GM12878 (cell line): ENCODE measurements at regions not wholly inside any gene's neighbourhood (a gene's known extent, or its start where the extent isn't known, plus 50 kb on each side); places are given as distances from the start of the nearest gene placed in this dataset.

Experiments
- ATAC-seq: fragments of 200-7000 bp; cut with Tn5 transposase; 3 replicates; pipeline ENCODE4 v1.9.1; 2020; ENCODE audit warnings: mild to moderate bottlenecking, moderate library complexity
- BruUV-seq: library from RNA; stranded (reverse); fragments of 400-500 nt; replicated peaks from 2 replicates; lab custom pipeline; 2021; lab: Mats Ljungman, UMichigan
- CTCF ChIA-PET: fragments of 300-600 bp; sonication (Branson Sonifier 250); formaldehyde crosslinking; extraction: SDS; loops from one replicate; lab custom pipeline; 2021; ENCODE audit warnings: inconsistent platforms; lab: Yijun Ruan, JAX
- POLR2A ChIA-PET: fragments of 350-600 bp; formaldehyde crosslinking; extraction: SDS; loops from one replicate; lab custom pipeline; 2021; ENCODE audit warnings: inconsistent platforms; lab: Charles Lee
- RAD21 ChIA-PET: fragments of 300-600 bp; sonication (Branson Sonifier 250); formaldehyde crosslinking; loops from one replicate; lab custom pipeline; 2023; ENCODE audit warnings: antibody characterized with exemption; ENCODE audit not compliant: unreplicated experiment; lab: Charles Lee
- SMC1A ChIA-PET: fragments of 300-600 bp; sonication (Branson Sonifier 250); formaldehyde crosslinking; loops from one replicate; lab custom pipeline; 2023; ENCODE audit not compliant: unreplicated experiment, uncharacterized antibody; lab: Charles Lee
- DNase-seq: peaks from one replicate; pipeline ENCODE4 v3.0.0-alpha.2; 2011; ENCODE audit warnings: low read depth, low spot score
- FAIRE-seq: peaks from 3 replicates; lab custom pipeline; 2011; peaks lifted over from hg19 to GRCh38; lab: Jason Lieb, UNC
- H2AFZ ChIP-seq: 2 replicates; pipeline ENCODE4 v1.6.0; 2011; ENCODE audit warnings: low read depth, low read length, control low read depth; ENCODE audit not compliant: control insufficient read depth
- H3K27ac ChIP-seq: 2 replicates; pipeline ENCODE4 v1.5.1; 2011; ENCODE audit warnings: control low read depth; ENCODE audit not compliant: control insufficient read depth, insufficient read depth
- H3K27me3 ChIP-seq, 2 experiments: replicated peaks in 1 of 2; 2 replicates each; pipeline versions ENCODE4 v1.6.0 to v1.6.1; 2011; ENCODE audit warnings: low read length in 1 of 2; ENCODE audit not compliant: control insufficient read depth in 2 of 2, insufficient read depth in 2 of 2
- H3K36me3 ChIP-seq, 2 experiments: 2 replicates each; pipeline ENCODE4 v1.5.1; 2011; ENCODE audit warnings: low read length in 1 of 2; ENCODE audit not compliant: control insufficient read depth in 2 of 2, insufficient read depth in 2 of 2
- H3K4me1 ChIP-seq: 2 replicates; pipeline ENCODE4 v1.6.1; 2011; ENCODE audit warnings: mild to moderate bottlenecking, low read length, moderate library complexity, mixed read lengths; ENCODE audit not compliant: control insufficient read depth, insufficient read depth
- H3K4me2 ChIP-seq: 2 replicates; pipeline ENCODE4 v1.6.0; 2011; ENCODE audit warnings: control low read depth; ENCODE audit not compliant: control insufficient read depth, insufficient read depth
- H3K4me3 ChIP-seq: fragments of 200-600 bp; sonication (generic); 2 replicates; pipeline ENCODE4 v1.5.1; 2016
- H3K79me2 ChIP-seq: 2 replicates; pipeline ENCODE4 v1.6.0; 2011; ENCODE audit warnings: low read length; ENCODE audit not compliant: control insufficient read depth, insufficient read depth
- H3K9ac ChIP-seq: 2 replicates; pipeline ENCODE4 v1.8.0; 2011; ENCODE audit warnings: low read length, control low read depth, mixed read lengths; ENCODE audit not compliant: control insufficient read depth, insufficient read depth
- H3K9me3 ChIP-seq: replicated peaks from 3 replicates; pipeline ENCODE4 v1.5.1; 2011; ENCODE audit warnings: mild to moderate bottlenecking, low read length; ENCODE audit not compliant: control insufficient read depth, insufficient read depth
- H4K20me1 ChIP-seq: 2 replicates; pipeline ENCODE4 v1.6.0; 2011; ENCODE audit not compliant: control insufficient read depth, insufficient read depth
- ATF7 ChIP-seq: fragments of 450-650 bp; IDR thresholded peaks from 2 replicates; pipeline ENCODE4 v1.6.1; 2016; ENCODE audit warnings: low read depth, mild to moderate bottlenecking
- BHLHE40 ChIP-seq, 2 experiments: fragments of 450-650 bp in 1 of 2; IDR thresholded peaks; 2 replicates each; pipeline ENCODE4 v1.6.1; 2011 to 2017; ENCODE audit warnings: low read depth in 2 of 2, borderline replicate concordance in 1 of 2, improper control_type of control experiment in 1 of 2, low read length in 1 of 2, mild to moderate bottlenecking in 1 of 2
- ETV6 ChIP-seq, 2 experiments: fragments of 450-650 bp in 1 of 2; IDR thresholded peaks in 1 of 2; conservative IDR thresholded peaks in 1 of 2; 2 replicates each; pipeline ENCODE4 v1.6.1; 2014; ENCODE audit warnings: antibody characterized with exemption in 1 of 2, borderline replicate concordance in 1 of 2, low read depth in 1 of 2, mild to moderate bottlenecking in 1 of 2, moderate library complexity in 1 of 2
- GATAD2B ChIP-seq: fragments of 450-650 bp; conservative IDR thresholded peaks from 2 replicates; pipeline ENCODE4 v1.6.1; 2017; ENCODE audit warnings: low read depth, mild to moderate bottlenecking, moderate library complexity
- HCFC1 ChIP-seq: fragments of 150-350 bp; IDR thresholded peaks from 2 replicates; pipeline ENCODE4 v1.6.1; 2014; ENCODE audit warnings: low read length
- IKZF2 ChIP-seq, 2 experiments: fragments of 450-650 bp; IDR thresholded peaks; 2 replicates each; pipeline ENCODE4 v1.6.1; 2017; ENCODE audit warnings: mild to moderate bottlenecking in 2 of 2, moderate library complexity in 2 of 2
- JUNB ChIP-seq: IDR thresholded peaks from 2 replicates; pipeline ENCODE4 v1.6.1; 2016; ENCODE audit warnings: antibody characterized with exemption, mild to moderate bottlenecking
- JUND ChIP-seq: IDR thresholded peaks from 2 replicates; pipeline ENCODE4 v1.6.1; 2012; ENCODE audit warnings: low read depth, mild to moderate bottlenecking, low read length, improper control_type of control experiment, moderate library complexity
- LARP7 ChIP-seq: fragments of 450-650 bp; IDR thresholded peaks from 2 replicates; pipeline ENCODE4 v1.6.1; 2017; ENCODE audit warnings: mild to moderate bottlenecking
- NKRF ChIP-seq: fragments of 450-650 bp; conservative IDR thresholded peaks from 2 replicates; pipeline ENCODE4 v1.6.1; 2017; ENCODE audit warnings: mild to moderate bottlenecking, moderate library complexity
- PRDM15 ChIP-seq: fragments of 450-650 bp; formaldehyde crosslinking; IDR thresholded peaks from 2 replicates; pipeline ENCODE4 v1.4.0; 2020; ENCODE audit warnings: mild to moderate bottlenecking, moderate library complexity
- SIN3A ChIP-seq: IDR thresholded peaks from 2 replicates; pipeline ENCODE4 v1.6.1; 2012; ENCODE audit warnings: low read depth, low read length, improper control_type of control experiment
- YY1 ChIP-seq: IDR thresholded peaks from 2 replicates; pipeline ENCODE4 v1.6.1; 2011; ENCODE audit warnings: low read depth, mild to moderate bottlenecking, low read length
- ZBTB40 ChIP-seq: fragments of 450-650 bp; IDR thresholded peaks from 2 replicates; pipeline ENCODE4 v1.6.1; 2016; ENCODE audit warnings: mild to moderate bottlenecking, moderate library complexity, borderline replicate concordance
- in situ Hi-C: fragments of 300-500 bp; cut with MboI; formaldehyde crosslinking; loops from 9 replicates; pipeline ENCODE4 v1.14.3; 2018; ENCODE audit warnings: mixed read lengths
- intact Hi-C: fragments of 100-400 bp; cut with micrococcal nuclease; formaldehyde crosslinking; loops from one replicate; pipeline ENCODE4 v1.14.2; 2022; ENCODE audit not compliant: unreplicated experiment

GRCh38 chr9:75541734-75542133, 348.7 kb upstream of the PCSK5 start (continued):
- TF ChIP-seq PRDM15 (CRISPR knock-in tag) (no peak), ATF7 (no peak)

- RAD21 ChIA-PET, result no interaction called here
- ATAC-seq, result no peak
- TF ChIP-seq ETV6 (conservative IDR thresholded peaks at IDR 0.05 in 1 of 2, IDR thresholded peaks at IDR 0.05 in 1 of 2; ENCODE audit: borderline replicate concordance in 1 of 2, low read depth in 1 of 2) (no peak), JUNB (no peak), GATAD2B (no peak), LARP7 (no peak), YY1 (no peak), JUND (no peak), BHLHE40 (IDR thresholded peaks at IDR 0.05; ENCODE audit: borderline replicate concordance in 1 of 2, low read depth in 2 of 2, low read length in 1 of 2) (no peak), SIN3A (no peak), NKRF (no peak), IKZF2 (IDR thresholded peaks at IDR 0.05) (no peak), ZBTB40 (no peak), HCFC1 (no peak)
These were observed 345.7 kb upstream of the PCSK5 start for GRCh38 chr9:75544815-75545214.

More at GRCh38 chr9:75544815-75545214, 345.7 kb upstream of the PCSK5 start:
- POLR2A ChIA-PET, result no interaction called here
- BruUV-seq, result no TSS peak
- intact Hi-C loops, result no loop called here
- Histone ChIP-seq H3K4me3 (no peak overlapping the region), H3K9ac (no peak overlapping the region), H3K9me3 (no peaks in the 10 kb centered on the region), H4K20me1 (no peaks in the 10 kb centered on the region), H3K27me3 (no peaks in the 10 kb centered on the region), H3K4me2 (no peak overlapping the region), H2AFZ (no peak overlapping the region), H3K4me1 (no peaks in the 10 kb centered on the region), H3K79me2 (no peaks in the 10 kb centered on the region), H3K27ac (no peak overlapping the region), H3K36me3 (no peaks in the 10 kb centered on the region)
- FAIRE-seq (no peak), DNase-seq (no peak)
- CTCF ChIA-PET, result no interaction called here
- in situ Hi-C loops, result no loop called here
- SMC1A ChIA-PET, result no interaction called here
